Kidney (tissue), 13 donors: ENCODE measurements at regions not wholly inside any gene's neighbourhood (a gene's known extent, or its start where the extent isn't known, plus 50 kb on each side); places are given as distances from the start of the nearest gene placed in this dataset.

Source experiments
- DNase-seq, 5 donors: peaks; one replicate each; pipeline ENCODE4 v3.0.0-alpha.2; 2013 to 2020
- FAIRE-seq: peaks from 2 replicates; lab custom pipeline; 2012; peaks lifted over from hg19 to GRCh38; lab: Jason Lieb, UNC
- H3K27ac ChIP-seq, 2 donors: one replicate each; pipeline ENCODE4 v1.7.0; 2013; ENCODE audit warnings: low read depth in 2 of 2, low read length in 2 of 2, inconsistent platforms in 1 of 2
- H3K27me3 ChIP-seq: one replicate; pipeline ENCODE4 v1.7.1; 2013; ENCODE audit warnings: low read length, inconsistent platforms; ENCODE audit not compliant: control insufficient read depth, insufficient read depth
- H3K36me3 ChIP-seq, 3 donors: one replicate each; pipeline versions ENCODE4 v1.7.0 to v1.7.1; 2013; ENCODE audit warnings: low read length in 3 of 3, control low read depth in 1 of 3, inconsistent platforms in 1 of 3; ENCODE audit not compliant: insufficient read depth in 3 of 3, control insufficient read depth in 2 of 3
- H3K4me1 ChIP-seq, 3 donors: one replicate each; pipeline versions ENCODE4 v1.7.0 to v1.7.1; 2013; ENCODE audit warnings: low read length in 3 of 3, inconsistent platforms in 1 of 3, low read depth in 1 of 3; ENCODE audit not compliant: control insufficient read depth in 2 of 3, insufficient read depth in 2 of 3
- H3K4me3 ChIP-seq, 3 donors: one replicate each; pipeline versions ENCODE4 v1.7.0 to v1.8.1; 2013; ENCODE audit warnings: low read length in 3 of 3, control low read depth in 1 of 3, inconsistent platforms in 1 of 3
- H3K9ac ChIP-seq, 3 donors: one replicate each; pipeline versions ENCODE4 v1.7.0 to v1.7.1; 2013; ENCODE audit warnings: low read length in 3 of 3, control low read depth in 1 of 3, inconsistent platforms in 1 of 3
- H3K9me3 ChIP-seq, 3 donors: one replicate each; pipeline versions ENCODE4 v1.7.0 to v1.7.1; 2013; ENCODE audit warnings: low read length in 3 of 3, control low read depth in 1 of 3, inconsistent platforms in 1 of 3; ENCODE audit not compliant: control insufficient read depth in 2 of 3, insufficient read depth in 1 of 3
- CTCF ChIP-seq: IDR thresholded peaks from 3 replicates; pipeline ENCODE4 v1.5.1; 2012; ENCODE audit warnings: mild to moderate bottlenecking, moderate library complexity, borderline replicate concordance; ENCODE audit not compliant: insufficient read depth; ENCODE audit errors: extremely low read depth
- intact Hi-C: fragments of 100-400 bp; cut with DNase I; formaldehyde crosslinking; loops from one replicate; pipeline ENCODE4 v1.11.1; 2022
- donor health status: control.
- donor health status: control.
- donor health status: control.
- donor health status: control.
- donor health status: control.
- donor health status: DM: yes; HTN: yes; CAD: no.
- donor health status: Normal renal cell carcinoma (clear cell type).

GRCh38 chr10:71084061-71084817, 128.1 kb upstream of the UNC5B start:
- H3K9ac ChIP-seq, result no peak overlapping the region
- no peak for TF ChIP-seq CTCF
- no peaks in the 10 kb centered on the region for H3K27me3 ChIP-seq
- no peak overlapping the region for H3K4me3 ChIP-seq
- DNase-seq, result peak in 3 of 5 donors; percentile 2 to 57 (median 30)
- no peaks in the 10 kb centered on the region for H3K4me1 ChIP-seq
- no peak for FAIRE-seq
- no peaks in the 10 kb centered on the region for H3K9me3 ChIP-seq
- H3K36me3 ChIP-seq, result no peaks in the 10 kb centered on the region
- H3K27ac ChIP-seq, result no peak overlapping the region
- intact Hi-C loops, result no loop called here

GRCh38 chr10:71084818-71085126, 127.6 kb upstream of the UNC5B start:
- intact Hi-C loops, result no loop called here
- Histone ChIP-seq H3K9ac (no peak overlapping the region), H3K4me3 (no peak overlapping the region), H3K27ac (no peak overlapping the region), H3K9me3 (no peaks in the 10 kb centered on the region), H3K36me3 (no peaks in the 10 kb centered on the region), H3K4me1 (no peaks in the 10 kb centered on the region), H3K27me3 (no peaks in the 10 kb centered on the region)
- FAIRE-seq, result no peak
- no peak for TF ChIP-seq CTCF
- DNase-seq, result peak in 1 of 5 donors; percentile 3

GRCh38 chr10:71085689-71086438, 126.5 kb upstream of the UNC5B start:
- intact Hi-C loops, result no loop called here
- DNase-seq (peak in 3 of 5 donors; percentile 7 to 37 (median 32)), FAIRE-seq (no peak)
- Histone ChIP-seq H3K36me3 (no peaks in the 10 kb centered on the region), H3K27ac (no peak overlapping the region), H3K4me1 (no peaks in the 10 kb centered on the region), H3K9me3 (no peaks in the 10 kb centered on the region), H3K4me3 (no peak overlapping the region), H3K27me3 (no peaks in the 10 kb centered on the region), H3K9ac (no peak overlapping the region)
- TF ChIP-seq CTCF, result no peak
